Mesenchymal stem cell (in vitro differentiated cells and primary cell): ENCODE measurements at regions not wholly inside any gene's neighbourhood (a gene's known extent, or its start where the extent isn't known, plus 50 kb on each side); places are given as distances from the start of the nearest gene placed in this dataset.

Source experiments
- DNase-seq: peaks from one replicate; pipeline ENCODE4 v3.0.0-alpha.2; 2013
- H2AFZ ChIP-seq: one replicate; pipeline ENCODE4 v1.6.1; 2013; ENCODE audit warnings: low read depth, mild to moderate bottlenecking, control low read depth, inconsistent platforms, low read length, moderate library complexity
- H2AK5ac ChIP-seq: 2 replicates; pipeline ENCODE4 v1.6.1; 2013; ENCODE audit warnings: low read length, moderate library complexity, mild to moderate bottlenecking, inconsistent platforms; ENCODE audit not compliant: severe bottlenecking
- H2BK120ac ChIP-seq: one replicate; pipeline ENCODE4 v1.6.1; 2013; ENCODE audit warnings: low read depth, mild to moderate bottlenecking, inconsistent platforms, low read length, moderate library complexity
- H2BK12ac ChIP-seq, 2 experiments: one replicate each; pipeline ENCODE4 v1.6.1; 2013; ENCODE audit warnings: inconsistent platforms in 2 of 2, low read length in 2 of 2, mild to moderate bottlenecking in 2 of 2, moderate library complexity in 2 of 2, control low read depth in 1 of 2
- H2BK15ac ChIP-seq: one replicate; pipeline ENCODE4 v1.6.1; 2013; ENCODE audit warnings: mild to moderate bottlenecking, low read depth, inconsistent platforms; ENCODE audit not compliant: poor library complexity, severe bottlenecking
- H2BK5ac ChIP-seq: 2 replicates; pipeline ENCODE4 v1.6.1; 2013; ENCODE audit warnings: low read depth, mild to moderate bottlenecking, low read length, control low read depth, inconsistent platforms; ENCODE audit not compliant: poor library complexity, severe bottlenecking
- H3K14ac ChIP-seq, 2 experiments: one replicate each; pipeline ENCODE4 v1.6.1; 2013; ENCODE audit warnings: inconsistent platforms in 2 of 2, low read length in 2 of 2, control low read depth in 1 of 2, mild to moderate bottlenecking in 1 of 2, moderate library complexity in 1 of 2
- H3K18ac ChIP-seq, 2 experiments: one replicate each; pipeline ENCODE4 v1.6.1; 2013; ENCODE audit warnings: inconsistent platforms in 2 of 2, low read length in 2 of 2, control low read depth in 1 of 2, low read depth in 1 of 2, mild to moderate bottlenecking in 1 of 2
- H3K23ac ChIP-seq, 2 experiments: one replicate each; pipeline ENCODE4 v1.6.1; 2013; ENCODE audit warnings: inconsistent platforms in 2 of 2, low read length in 2 of 2, mild to moderate bottlenecking in 2 of 2, moderate library complexity in 2 of 2, control low read depth in 1 of 2
- H3K27ac ChIP-seq: 2 replicates; pipeline ENCODE4 v1.5.1; 2013; ENCODE audit warnings: mild to moderate bottlenecking, moderate library complexity, low read length, control low read depth, inconsistent platforms; ENCODE audit not compliant: poor library complexity, severe bottlenecking
- H3K27me3 ChIP-seq, 2 experiments: 2 replicates each; pipeline versions ENCODE4 v1.6.1 to v1.7.0; 2013; ENCODE audit warnings: low read length in 2 of 2, mild to moderate bottlenecking in 2 of 2, moderate library complexity in 2 of 2, control low read depth in 1 of 2, inconsistent platforms in 1 of 2; ENCODE audit not compliant: control insufficient read depth in 1 of 2, insufficient read depth in 1 of 2
- H3K36me3 ChIP-seq, 2 experiments: 2 replicates each; pipeline versions ENCODE4 v1.6.1 to v1.7.0; 2013; ENCODE audit warnings: low read length in 2 of 2, control low read depth in 1 of 2, inconsistent platforms in 1 of 2, low read depth in 1 of 2, mild to moderate bottlenecking in 1 of 2; ENCODE audit not compliant: insufficient read depth in 2 of 2, control insufficient read depth in 1 of 2
- H3K4ac ChIP-seq, 2 experiments: one replicate each; pipeline ENCODE4 v1.6.1; 2013; ENCODE audit warnings: inconsistent platforms in 2 of 2, low read length in 2 of 2, mild to moderate bottlenecking in 2 of 2, moderate library complexity in 2 of 2, control low read depth in 1 of 2, low read depth in 1 of 2
- H3K4me1 ChIP-seq: 2 replicates; pipeline ENCODE4 v1.6.1; 2013; ENCODE audit warnings: low read depth, low read length, control low read depth; ENCODE audit not compliant: control insufficient read depth, insufficient read depth
- H3K4me2 ChIP-seq: 2 replicates; pipeline ENCODE4 v1.6.1; 2013; ENCODE audit warnings: low read length, mild to moderate bottlenecking, inconsistent platforms; ENCODE audit not compliant: poor library complexity, severe bottlenecking
- H3K4me3 ChIP-seq, 2 experiments: 2 replicates each; pipeline versions ENCODE4 v1.5.1 to v1.7.0; 2013; ENCODE audit warnings: low read length in 2 of 2, mild to moderate bottlenecking in 2 of 2, control low read depth in 1 of 2, low read depth in 1 of 2; ENCODE audit not compliant: insufficient read depth in 1 of 2
- H3K79me1 ChIP-seq: replicated peaks from 2 replicates; pipeline ENCODE4 v1.6.1; 2013; ENCODE audit warnings: mild to moderate bottlenecking, control low read depth, low read length, inconsistent platforms; ENCODE audit not compliant: poor library complexity, severe bottlenecking
- H3K9ac ChIP-seq: 2 replicates; pipeline ENCODE4 v1.7.0; 2013; ENCODE audit warnings: mild to moderate bottlenecking, low read length, moderate library complexity
- H3K9me3 ChIP-seq: 2 replicates; pipeline ENCODE4 v1.7.0; 2013; ENCODE audit warnings: mild to moderate bottlenecking, low read length; ENCODE audit not compliant: control insufficient read depth
- H4K8ac ChIP-seq: one replicate; pipeline ENCODE4 v1.6.1; 2013; ENCODE audit warnings: inconsistent platforms, mild to moderate bottlenecking, low read length, moderate library complexity
- H4K91ac ChIP-seq: one replicate; pipeline ENCODE4 v1.6.1; 2013; ENCODE audit warnings: mild to moderate bottlenecking, low read length, inconsistent platforms
- WGBS: methylation state at CpG from one replicate; pipeline ENCODE4 v1.1.7; 2013; ENCODE audit warnings: mixed read lengths; 5-methylcytosine and 5-hydroxymethylcytosine counted together

DNA sequence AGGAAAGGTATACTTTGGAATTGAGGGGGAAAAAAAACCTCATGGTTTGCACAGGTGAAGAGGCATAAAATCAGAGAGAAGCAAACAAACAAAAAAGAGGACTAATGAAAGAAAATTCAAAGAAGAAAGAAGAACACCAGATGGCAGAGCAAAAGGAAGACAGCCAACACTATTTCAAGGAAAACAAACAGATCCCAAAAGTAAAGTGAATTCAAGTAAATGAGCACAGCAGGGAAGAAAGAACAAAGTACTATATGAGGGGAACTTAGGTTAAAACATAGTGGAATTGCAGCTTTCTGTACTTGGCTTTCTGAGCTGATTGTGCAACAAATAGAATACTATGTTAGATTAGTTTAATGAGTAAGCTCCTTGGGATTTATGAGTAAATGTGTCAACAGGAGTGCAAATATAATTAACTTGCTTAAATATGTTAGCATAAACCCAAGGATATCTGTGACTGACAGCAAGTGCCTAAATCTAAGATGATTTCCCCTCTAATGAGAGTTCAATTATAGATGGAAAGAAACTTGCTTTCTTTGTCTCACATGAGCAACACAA lies 404.6 kb upstream of the CNTN5 start:
- Histone ChIP-seq H3K4me1 (no peaks in the 10 kb centered on the region), H3K4ac (no peak overlapping the region), H2AK5ac (no peak overlapping the region), H3K79me1 (no peaks in the 10 kb centered on the region), H2BK120ac (no peak overlapping the region), H2BK5ac (no peak overlapping the region), H3K18ac (no peak overlapping the region), H4K91ac (no peak overlapping the region), H3K9ac (no peak overlapping the region), H2BK15ac (no peak overlapping the region), H3K4me2 (no peak overlapping the region), H3K27me3 (no peaks in the 10 kb centered on the region), H3K36me3 (no peaks in the 10 kb centered on the region), H3K14ac (no peak overlapping the region), H2AFZ (no peak overlapping the region), H4K8ac (no peak overlapping the region), H3K27ac (no peak overlapping the region), H3K23ac (no peak overlapping the region), H3K4me3 (no peak overlapping the region), H3K9me3 (peaks cover 24% of the 10 kb centered on the region), H2BK12ac (no peak overlapping the region)
- DNase-seq, result no peak

DNA sequence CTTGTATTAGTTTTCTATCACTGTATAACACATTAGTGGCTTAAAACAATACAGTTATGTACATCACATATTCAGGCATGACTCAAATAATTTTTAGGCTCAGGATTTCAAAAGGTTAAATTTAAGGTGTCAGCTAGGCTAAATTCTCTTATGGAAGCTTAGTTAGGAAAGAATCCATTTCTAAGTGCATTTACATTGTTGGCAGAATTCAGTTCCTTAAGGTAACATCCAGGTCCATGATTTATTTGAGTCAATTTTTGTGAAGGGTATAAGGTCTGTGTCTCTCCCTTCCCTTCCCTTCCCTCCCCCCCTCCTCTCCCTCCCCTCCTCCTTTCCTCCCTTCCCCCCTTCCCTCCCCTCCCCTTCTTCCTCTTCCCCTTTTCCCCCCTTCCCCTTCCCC lies 399.0 kb upstream of the CNTN5 start:
- Histone ChIP-seq H3K4me2 (no peak overlapping the region), H3K23ac (no peak overlapping the region), H3K79me1 (no peaks in the 10 kb centered on the region), H3K9me3 (peaks cover 30% of the 10 kb centered on the region), H2AK5ac (no peak overlapping the region), H3K4ac (no peak overlapping the region), H3K4me3 (no peak overlapping the region), H2BK5ac (no peak overlapping the region), H3K18ac (no peak overlapping the region), H3K27me3 (no peaks in the 10 kb centered on the region), H3K4me1 (no peaks in the 10 kb centered on the region), H3K14ac (no peak overlapping the region), H4K91ac (no peak overlapping the region), H2BK15ac (no peak overlapping the region), H3K27ac (no peak overlapping the region), H2AFZ (no peak overlapping the region), H4K8ac (no peak overlapping the region), H3K9ac (no peak overlapping the region), H2BK120ac (no peak overlapping the region), H2BK12ac (no peak overlapping the region), H3K36me3 (no peaks in the 10 kb centered on the region)
- no peak for DNase-seq

DNA sequence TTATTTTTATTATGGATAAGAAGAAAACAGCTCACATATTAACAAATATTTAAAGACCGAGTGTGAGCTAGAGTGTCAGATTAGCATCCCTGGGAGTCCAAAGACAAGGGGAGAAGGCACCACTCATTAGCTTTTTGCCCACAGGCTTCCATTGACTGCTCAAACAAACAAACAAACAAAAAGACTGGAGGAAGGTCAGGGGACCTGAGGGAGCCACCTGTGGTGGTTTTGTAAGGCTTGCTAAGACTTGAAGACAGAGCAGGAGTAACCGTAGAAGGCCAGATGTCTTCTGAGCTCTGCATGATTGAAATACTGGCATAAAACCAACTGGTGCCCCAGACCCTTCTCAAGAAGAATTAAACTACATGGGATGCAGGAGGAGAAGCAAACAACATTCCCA lies 395.2 kb upstream of the CNTN5 start:
- Histone ChIP-seq H2AFZ (no peak overlapping the region), H4K91ac (no peak overlapping the region), H3K4ac (no peak overlapping the region)

DNA sequence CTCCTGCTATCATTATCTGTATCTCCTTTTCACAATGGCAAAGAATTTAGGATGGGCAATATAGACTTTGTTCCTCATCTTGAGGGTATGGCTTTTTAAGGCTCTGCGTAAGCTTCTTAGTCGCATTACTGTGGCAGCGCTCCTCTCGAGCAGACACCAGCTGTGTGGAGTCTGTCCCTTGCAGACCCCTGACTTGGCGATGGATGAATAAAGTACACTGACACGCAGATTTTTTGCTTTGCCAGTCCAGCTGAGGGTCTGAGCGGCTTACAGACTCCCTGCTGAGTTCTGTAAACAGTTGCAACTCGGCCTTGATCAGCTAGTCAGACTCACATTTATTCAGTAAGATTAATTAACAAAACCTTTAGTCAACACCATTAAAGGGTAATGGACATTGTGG lies 390.0 kb upstream of the CNTN5 start:
- no peak overlapping the region for H3K23ac ChIP-seq
- no peak for DNase-seq

More for the DNA sequence above, 395.2 kb upstream of the CNTN5 start:
- no peak overlapping the region for H2BK5ac ChIP-seq
- no peak overlapping the region for H3K9ac ChIP-seq
- H3K9me3 ChIP-seq, result peaks cover 22% of the 10 kb centered on the region
- WGBS, result no CpG with 5 or more reads among the region's 2 CpGs
- no peak overlapping the region for H3K23ac ChIP-seq
- H3K4me3 ChIP-seq, result no peak overlapping the region
- no peak for DNase-seq
- H3K4me1 ChIP-seq, result no peaks in the 10 kb centered on the region
- no peak overlapping the region for H4K8ac ChIP-seq
- H3K4me2 ChIP-seq, result no peak overlapping the region
- no peak overlapping the region for H2AK5ac ChIP-seq
- H3K27ac ChIP-seq, result no peak overlapping the region
- no peak overlapping the region for H2BK12ac ChIP-seq
- H3K18ac ChIP-seq, result no peak overlapping the region
- no peak overlapping the region for H2BK120ac ChIP-seq
- H3K14ac ChIP-seq, result no peak overlapping the region
- H3K27me3 ChIP-seq, result no peaks in the 10 kb centered on the region
- no peaks in the 10 kb centered on the region for H3K79me1 ChIP-seq
- H3K36me3 ChIP-seq, result no peaks in the 10 kb centered on the region
- H2BK15ac ChIP-seq, result no peak overlapping the region

More for the DNA sequence above, 390.0 kb upstream of the CNTN5 start:
- Histone ChIP-seq H4K8ac (no peak overlapping the region), H2BK120ac (no peak overlapping the region), H2AFZ (no peak overlapping the region), H3K9me3 (peaks cover 14% of the 10 kb centered on the region), H4K91ac (no peak overlapping the region), H3K4me2 (no peak overlapping the region), H3K9ac (no peak overlapping the region), H3K4me1 (no peaks in the 10 kb centered on the region), H2BK5ac (no peak overlapping the region), H3K27me3 (no peaks in the 10 kb centered on the region), H3K27ac (no peak overlapping the region), H3K14ac (no peak overlapping the region), H3K18ac (no peak overlapping the region), H3K36me3 (no peaks in the 10 kb centered on the region), H2BK15ac (no peak overlapping the region), H3K4ac (no peak overlapping the region), H2AK5ac (no peak overlapping the region), H3K79me1 (no peaks in the 10 kb centered on the region), H3K4me3 (no peak overlapping the region), H2BK12ac (no peak overlapping the region)
- 83% methylated on average over 7 of the region's 8 CpGs for WGBS
